PC-3 (cell line): ENCODE measurements at regions not wholly inside any gene's neighbourhood (a gene's known extent, or its start where the extent isn't known, plus 50 kb on each side); places are given as distances from the start of the nearest gene placed in this dataset.

Experiments
- CTCF ChIP-seq: fragments of 300-600 bp; sonication (generic); conservative IDR thresholded peaks from 2 replicates; pipeline ENCODE4 v1.5.1; 2017; ENCODE audit warnings: antibody characterized with exemption, low read depth, mild to moderate bottlenecking, low read length
- EZH2 ChIP-seq: fragments of 300-600 bp; sonication (generic); IDR thresholded peaks from one replicate; pipeline ENCODE4 v1.6.1; 2017; ENCODE audit warnings: antibody characterized with exemption, mild to moderate bottlenecking, low read length; ENCODE audit not compliant: unreplicated experiment

DNA sequence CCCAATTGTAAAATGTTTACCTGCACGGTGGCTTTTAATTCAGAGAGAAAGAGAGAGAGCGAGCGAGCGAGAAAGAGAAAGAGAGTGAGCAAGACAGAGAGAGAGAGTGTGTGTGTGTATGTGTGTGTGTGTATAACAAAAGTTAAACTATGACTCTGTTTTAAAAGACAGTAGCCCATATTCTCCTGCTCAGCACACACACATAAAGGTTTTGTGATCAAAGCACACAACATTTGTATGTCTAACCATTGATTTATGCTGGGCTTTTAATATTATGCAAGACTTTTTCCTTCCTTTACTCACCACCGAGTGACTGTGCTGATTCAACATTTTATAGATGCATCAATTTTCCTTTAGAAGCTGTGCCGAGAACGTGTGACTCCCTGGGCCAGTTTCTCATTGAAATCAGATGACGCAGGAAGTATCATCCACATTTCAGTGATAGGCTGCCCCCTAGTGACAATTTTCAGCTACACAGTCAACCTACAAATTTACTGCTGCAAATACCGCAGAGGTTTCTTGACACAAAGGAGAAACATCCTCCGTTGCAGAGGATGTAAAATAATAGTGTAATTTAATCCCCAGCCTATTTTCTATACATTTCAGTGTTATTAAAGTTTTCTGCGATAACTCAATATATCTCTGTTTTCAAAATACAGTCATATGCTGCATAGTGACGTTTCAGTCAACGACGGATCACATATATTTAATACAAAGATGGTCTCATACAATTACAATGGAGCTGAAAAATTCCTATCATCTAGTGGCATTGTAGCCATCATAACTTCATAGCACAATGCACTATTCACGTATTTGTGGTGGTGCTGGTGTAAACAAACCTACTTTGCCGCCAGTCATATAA, 165.9 kb upstream of the TANK start:
- TF ChIP-seq CTCF = peak; percentile 94
- TF ChIP-seq EZH2 = no peak
